ENCODE measurements at regions not wholly inside any gene's neighbourhood (a gene's known extent, or its start where the extent isn't known, plus 50 kb on each side); places are given as distances from the start of the nearest gene placed in this dataset.

DNA sequence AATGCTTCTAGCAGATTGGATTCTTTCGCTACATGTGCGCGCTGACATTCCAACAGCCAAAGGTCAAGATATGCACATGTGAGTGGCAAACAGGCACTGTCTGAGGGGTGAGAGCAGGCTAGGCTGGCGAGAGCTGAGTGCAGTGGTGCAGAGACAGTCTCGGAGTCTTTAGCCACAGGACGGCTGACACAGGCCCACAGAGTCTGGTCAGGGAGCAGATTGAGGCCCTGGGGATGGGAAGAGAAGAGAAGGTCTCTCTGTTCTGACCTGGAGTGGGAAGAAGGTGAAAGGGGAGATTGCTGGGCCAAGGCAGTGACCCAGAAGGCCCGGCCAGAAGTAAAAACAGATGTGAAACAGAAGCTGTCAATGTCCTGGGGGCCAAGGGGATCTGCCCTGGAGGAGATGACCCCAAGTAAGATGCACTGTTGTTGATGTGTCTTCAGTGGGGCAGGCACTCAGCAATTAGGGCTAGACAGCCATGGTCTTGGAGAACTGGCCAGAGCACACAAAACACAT is 197.8 kb downstream of the ETS1 start:
- Mint-ChIP-seq H3K4me1 (ENCODE audit: low read depth in 2 of 2) (peaks cover 16 to 17% of the 10 kb centered on the region in 2 donors), H3K27me3 (no peaks in the 10 kb centered on the region), H3K4me3 (no peak overlapping the region), H3K27ac (no peak overlapping the region), H3K36me3 (no peaks in the 10 kb centered on the region), H3K9me3 (no peaks in the 10 kb centered on the region)
- ATAC-seq (peak in 1 of 2 donors; percentile 6), DNase-seq (ENCODE audit: low spot score) (no peak)

DNA sequence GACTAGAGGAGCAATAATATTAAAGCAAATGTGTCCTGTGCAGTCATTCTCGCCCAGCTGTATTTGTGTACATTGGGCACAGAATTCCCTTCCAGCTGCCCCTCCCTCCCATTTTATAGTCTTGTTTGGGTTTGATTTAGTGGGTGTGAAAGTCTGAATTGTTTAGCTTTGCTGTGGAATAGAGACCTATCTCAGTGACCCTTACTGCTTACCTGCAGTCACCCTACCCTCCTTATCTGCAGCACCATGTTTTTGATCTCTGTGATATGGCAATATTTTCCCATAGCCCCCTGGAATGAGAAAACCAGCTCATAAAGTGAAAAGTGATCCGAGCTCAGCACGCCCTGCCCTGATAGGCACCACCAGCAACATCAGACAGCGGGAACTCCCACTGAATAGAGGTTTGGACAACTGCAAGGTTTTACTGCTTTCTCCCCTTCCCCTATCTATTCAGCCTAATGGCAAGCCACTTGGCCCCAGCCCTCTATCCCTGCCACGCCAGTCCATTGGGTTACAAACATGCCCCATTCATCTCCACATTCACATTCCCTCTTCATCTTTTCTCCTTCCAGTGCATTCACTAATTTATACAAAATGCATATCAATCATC is 199.0 kb downstream of the ETS1 start:
- Mint-ChIP-seq H3K27ac (no peak overlapping the region), H3K9me3 (no peaks in the 10 kb centered on the region), H3K4me1 (ENCODE audit: low read depth in 2 of 2) (peaks cover 16 to 17% of the 10 kb centered on the region in 2 donors), H3K4me3 (no peak overlapping the region), H3K36me3 (no peaks in the 10 kb centered on the region), H3K27me3 (no peaks in the 10 kb centered on the region)
- DNase-seq (ENCODE audit: low spot score) = no peak
- no peak for ATAC-seq

DNA sequence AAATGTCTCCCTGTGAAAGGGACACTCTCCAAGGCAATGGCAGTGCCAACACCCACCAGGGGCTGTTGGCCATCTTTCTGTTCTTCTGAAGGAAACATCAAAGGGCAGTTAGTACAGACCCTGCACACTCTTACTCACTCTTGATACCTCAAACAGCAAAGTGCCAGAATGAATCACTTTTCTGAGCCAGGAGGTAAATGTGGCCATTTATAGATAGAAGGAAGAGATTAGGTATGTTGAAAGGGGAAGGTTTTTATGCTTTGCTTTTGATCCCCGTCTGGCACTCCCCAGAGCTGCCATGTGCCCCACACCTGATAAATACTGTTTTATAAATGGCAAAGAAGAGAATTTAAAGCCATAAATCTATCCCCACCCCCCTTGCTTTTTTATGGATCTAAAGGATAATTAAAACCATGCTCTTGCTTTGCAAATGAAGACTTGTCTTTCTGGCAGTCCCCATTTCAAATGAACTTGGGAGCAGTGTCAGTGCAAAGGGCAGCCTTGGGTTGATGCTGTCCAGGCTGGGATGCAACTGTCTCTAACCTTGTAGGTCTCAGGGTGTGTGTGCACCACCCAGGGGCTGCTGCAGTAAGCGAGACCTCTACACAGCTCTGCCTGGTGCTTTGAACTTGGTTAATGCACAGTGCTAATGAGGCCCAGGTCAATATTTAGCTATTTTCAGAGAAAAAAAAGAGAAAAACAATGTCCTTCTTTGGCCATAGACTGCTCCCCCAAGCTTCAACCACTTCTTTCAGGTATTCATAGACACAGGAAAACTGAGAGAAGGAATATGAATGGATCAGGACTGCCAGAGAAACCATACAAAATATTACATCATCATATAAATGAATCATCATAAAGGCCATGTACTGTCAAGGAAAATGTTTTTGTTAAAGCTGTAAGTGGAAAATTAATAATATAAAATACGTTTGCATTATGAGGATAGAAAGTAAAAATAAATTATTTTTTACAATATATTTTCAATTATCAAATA is 207.5 kb downstream of the ETS1 start:
- Mint-ChIP-seq H3K4me1 (ENCODE audit: low read depth in 2 of 2) (peaks cover 30 to 37% of the 10 kb centered on the region in 2 donors), H3K4me3 (peak overlapping the region; percentile 52), H3K36me3 (peaks cover 23% of the 10 kb centered on the region), H3K27ac (peak overlapping the region; percentile 52 to 81), H3K27me3 (no peaks in the 10 kb centered on the region), H3K9me3 (peaks cover 14% of the 10 kb centered on the region)
- peak; percentile 75 to 93 for ATAC-seq
- no peak for DNase-seq (ENCODE audit: low spot score)

DNA sequence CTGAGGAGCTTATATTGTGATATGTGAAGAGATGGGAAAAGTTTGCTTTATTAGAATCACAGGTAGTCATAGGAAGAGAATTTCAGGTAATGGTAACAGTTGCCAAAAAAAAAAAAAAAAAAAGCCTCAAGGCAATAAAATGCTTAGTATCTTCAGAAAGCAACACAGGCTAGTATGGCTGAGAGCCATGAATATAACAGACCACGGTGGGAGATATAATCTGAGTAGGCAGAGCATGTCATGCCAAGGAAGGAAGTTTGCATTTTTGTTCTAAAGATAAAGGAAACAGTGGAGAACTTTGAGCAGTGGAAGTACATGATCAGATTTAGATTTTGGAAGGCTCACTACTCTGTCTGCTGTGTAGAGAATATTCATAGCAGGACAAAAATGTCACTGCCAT is 211.4 kb downstream of the ETS1 start:
- H3K27ac Mint-ChIP-seq = peak overlapping the region in 1 of 2 donors; percentile 17
- H3K4me3 Mint-ChIP-seq = no peak overlapping the region
- H3K27me3 Mint-ChIP-seq = no peaks in the 10 kb centered on the region
- DNase-seq (ENCODE audit: low spot score) = no peak
- ATAC-seq = no peak
- H3K9me3 Mint-ChIP-seq = peaks cover 8% of the 10 kb centered on the region
- peaks cover 15% of the 10 kb centered on the region for H3K36me3 Mint-ChIP-seq
- peaks cover 33 to 36% of the 10 kb centered on the region in 2 donors for H3K4me1 Mint-ChIP-seq (ENCODE audit: low read depth in 2 of 2)

DNA sequence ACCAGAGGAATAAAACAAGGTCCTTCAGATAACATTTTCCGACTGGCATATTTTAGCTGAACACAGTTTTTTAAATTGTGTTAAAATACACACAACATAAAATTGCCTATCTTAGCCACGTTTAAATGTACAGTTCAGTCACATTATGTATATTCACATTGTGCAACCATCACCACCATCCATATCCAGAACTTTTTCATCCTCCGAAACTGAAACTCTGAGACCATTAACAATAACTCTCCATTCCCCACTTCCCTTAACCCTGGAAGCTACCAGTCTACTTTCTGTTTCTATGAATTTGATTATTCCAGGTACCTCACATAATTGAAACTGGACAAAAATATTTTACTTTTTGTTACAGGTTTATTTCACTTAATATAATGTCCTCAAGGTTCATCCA is 213.3 kb downstream of the ETS1 start:
- DNase-seq (ENCODE audit: low spot score) = no peak
- peaks cover 7% of the 10 kb centered on the region for H3K9me3 Mint-ChIP-seq
- peaks cover 10% of the 10 kb centered on the region for H3K36me3 Mint-ChIP-seq
- no peak overlapping the region for H3K4me3 Mint-ChIP-seq
- no peaks in the 10 kb centered on the region for H3K27me3 Mint-ChIP-seq
- H3K27ac Mint-ChIP-seq = peak overlapping the region; percentile 17 to 32
- H3K4me1 Mint-ChIP-seq (ENCODE audit: low read depth in 2 of 2) = peaks cover 21 to 22% of the 10 kb centered on the region in 2 donors
- ATAC-seq = no peak

GRCh38 chr11:128372977-128373376 is 214.4 kb downstream of the ETS1 start:
- Mint-ChIP-seq H3K9me3 (peaks cover 2% of the 10 kb centered on the region), H3K4me3 (no peak overlapping the region), H3K27me3 (no peaks in the 10 kb centered on the region), H3K27ac (no peak overlapping the region), H3K4me1 (ENCODE audit: low read depth in 2 of 2) (peaks cover 16 to 18% of the 10 kb centered on the region in 2 donors), H3K36me3 (peaks cover 4% of the 10 kb centered on the region)
- DNase-seq (ENCODE audit: low spot score) (no peak), ATAC-seq (no peak)

GRCh38 chr11:128367573-128367972 is 219.8 kb downstream of the ETS1 start:
- Mint-ChIP-seq H3K4me1 (ENCODE audit: low read depth in 2 of 2) (peaks cover 4 to 12% of the 10 kb centered on the region in 2 donors), H3K27me3 (no peaks in the 10 kb centered on the region), H3K27ac (peak overlapping the region; percentile 23 to 41), H3K4me3 (peak overlapping the region; percentile 48), H3K36me3 (peaks cover 5% of the 10 kb centered on the region), H3K9me3 (peaks cover 7% of the 10 kb centered on the region)
- no peak for DNase-seq (ENCODE audit: low spot score)
- ATAC-seq = peak in 1 of 2 donors; percentile 68

GRCh38 chr11:128365044-128365443 is 222.3 kb downstream of the ETS1 start:
- Mint-ChIP-seq H3K9me3 (peaks cover 7% of the 10 kb centered on the region), H3K36me3 (peaks cover 5% of the 10 kb centered on the region), H3K4me3 (no peak overlapping the region), H3K27me3 (no peaks in the 10 kb centered on the region), H3K4me1 (ENCODE audit: low read depth in 2 of 2) (peaks cover 13 to 17% of the 10 kb centered on the region in 2 donors), H3K27ac (no peak overlapping the region)
- ATAC-seq (no peak), DNase-seq (ENCODE audit: low spot score) (no peak)

DNA sequence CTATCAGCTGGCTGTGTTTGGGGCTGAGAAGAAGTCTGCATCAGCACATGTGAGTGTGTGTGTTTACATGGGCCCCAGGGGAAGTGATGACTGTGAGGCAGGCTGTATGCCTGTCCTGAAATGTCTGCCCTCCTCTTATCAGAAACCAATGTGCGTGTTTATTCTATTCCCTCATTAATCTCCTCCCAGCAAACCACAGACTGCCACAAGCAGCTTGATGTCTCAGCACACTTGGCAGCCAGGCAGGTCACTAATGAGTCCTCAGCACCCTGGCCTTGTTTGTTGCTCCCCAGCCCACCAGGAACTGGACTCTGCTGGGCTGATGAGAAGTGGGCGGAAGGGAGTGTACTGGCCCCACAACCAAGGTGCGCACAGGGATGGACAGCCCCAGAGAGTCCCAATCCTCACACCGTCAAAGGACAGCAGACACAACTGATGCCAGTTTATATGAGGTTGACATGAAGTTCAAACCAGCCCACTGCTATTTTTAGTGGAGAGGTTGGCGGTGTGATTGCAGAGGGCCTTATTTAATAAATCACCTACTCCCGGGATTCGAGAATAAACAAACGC is 225.8 kb downstream of the ETS1 start:
- peaks cover 6% of the 10 kb centered on the region for H3K9me3 Mint-ChIP-seq
- H3K27me3 Mint-ChIP-seq = no peaks in the 10 kb centered on the region
- DNase-seq (ENCODE audit: low spot score) (no peak), ATAC-seq (peak in 1 of 2 donors; percentile 57)
- H3K27ac Mint-ChIP-seq = peak overlapping the region in 1 of 2 donors; percentile 70
- peaks cover 4% of the 10 kb centered on the region for H3K36me3 Mint-ChIP-seq
- no peak overlapping the region for H3K4me3 Mint-ChIP-seq
- H3K4me1 Mint-ChIP-seq (ENCODE audit: low read depth in 2 of 2) = peaks cover 17 to 20% of the 10 kb centered on the region in 2 donors

GRCh38 chr11:128359515-128359914 is 227.8 kb downstream of the ETS1 start:
- ATAC-seq = no peak
- H3K27ac Mint-ChIP-seq = peak overlapping the region in 1 of 2 donors; percentile 6
- H3K9me3 Mint-ChIP-seq = no peaks in the 10 kb centered on the region
- DNase-seq (ENCODE audit: low spot score) = no peak
- no peaks in the 10 kb centered on the region for H3K27me3 Mint-ChIP-seq
- H3K36me3 Mint-ChIP-seq = no peaks in the 10 kb centered on the region
- peaks cover 17 to 23% of the 10 kb centered on the region in 2 donors for H3K4me1 Mint-ChIP-seq (ENCODE audit: low read depth in 2 of 2)
- no peak overlapping the region for H3K4me3 Mint-ChIP-seq

DNA sequence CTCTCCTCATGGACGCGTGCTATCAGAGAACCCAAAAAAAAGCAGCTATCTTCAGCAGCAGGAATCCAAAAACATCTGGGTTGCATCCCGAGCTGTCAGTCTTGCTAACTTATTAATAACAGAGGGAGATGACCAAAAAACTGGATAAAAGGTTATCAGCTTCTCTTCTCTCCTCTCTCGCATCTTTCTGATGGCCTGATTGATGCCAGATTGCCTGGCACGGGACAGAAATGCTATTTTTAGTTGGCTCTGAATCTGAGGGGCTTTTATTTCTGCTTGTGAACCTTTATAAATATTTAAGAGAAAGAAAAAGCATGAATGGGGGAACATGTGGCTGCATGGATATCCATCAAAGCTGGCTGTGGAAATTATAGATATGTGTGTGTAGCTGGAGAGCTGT is 230.3 kb downstream of the ETS1 start:
- peaks cover 9 to 22% of the 10 kb centered on the region in 2 donors for H3K4me1 Mint-ChIP-seq (ENCODE audit: low read depth in 2 of 2)
- no peaks in the 10 kb centered on the region for H3K9me3 Mint-ChIP-seq
- no peaks in the 10 kb centered on the region for H3K27me3 Mint-ChIP-seq
- ATAC-seq (no peak), DNase-seq (ENCODE audit: low spot score) (no peak)
- peak overlapping the region in 1 of 2 donors; percentile 85 for H3K27ac Mint-ChIP-seq
- H3K4me3 Mint-ChIP-seq = no peak overlapping the region
- no peaks in the 10 kb centered on the region for H3K36me3 Mint-ChIP-seq

- ATAC-seq (no peak), DNase-seq (ENCODE audit: low spot score) (no peak)
- no peaks in the 10 kb centered on the region for H3K27me3 Mint-ChIP-seq
- no peaks in the 10 kb centered on the region for H3K9me3 Mint-ChIP-seq
- peaks cover 4 to 25% of the 10 kb centered on the region in 2 donors for H3K4me1 Mint-ChIP-seq (ENCODE audit: low read depth in 2 of 2)
- H3K36me3 Mint-ChIP-seq = no peaks in the 10 kb centered on the region
- no peak overlapping the region for H3K4me3 Mint-ChIP-seq
- peak overlapping the region in 1 of 2 donors; percentile 85 for H3K27ac Mint-ChIP-seq
Observed at GRCh38 chr11:128355558-128355957, 231.8 kb downstream of the ETS1 start.

DNA sequence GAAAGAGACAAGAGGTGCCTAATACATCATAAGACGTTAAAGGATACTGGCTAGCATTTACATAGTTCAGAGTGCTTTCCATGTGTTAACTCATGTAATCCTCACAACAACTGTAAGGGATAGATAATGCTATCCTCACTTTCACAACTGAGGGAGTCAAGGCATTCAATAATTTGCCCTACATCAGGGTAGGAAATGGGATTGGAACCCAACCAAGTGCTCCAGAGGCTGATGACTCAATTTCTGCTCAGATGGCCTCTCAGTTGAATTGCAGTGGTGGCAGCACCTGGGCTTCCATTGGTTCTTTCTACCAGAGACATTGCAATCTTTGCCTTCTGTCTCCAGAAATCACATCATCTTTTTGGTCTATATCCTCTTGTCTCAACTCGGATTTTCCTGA is 232.9 kb downstream of the ETS1 start:
- Mint-ChIP-seq H3K36me3 (no peaks in the 10 kb centered on the region), H3K4me3 (no peak overlapping the region), H3K27me3 (no peaks in the 10 kb centered on the region), H3K9me3 (no peaks in the 10 kb centered on the region), H3K27ac (peak overlapping the region in 1 of 2 donors; percentile 85), H3K4me1 (ENCODE audit: low read depth in 2 of 2) (peaks cover 14 to 36% of the 10 kb centered on the region in 2 donors)
- DNase-seq (ENCODE audit: low spot score) (no peak), ATAC-seq (no peak)
